Stomach (tissue), 4 donors: ENCODE measurements at regions not wholly inside any gene's neighbourhood (a gene's known extent, or its start where the extent isn't known, plus 50 kb on each side); places are given as distances from the start of the nearest gene placed in this dataset.

Experiments used
- EP300 ChIP-seq: sonication (generic); formaldehyde crosslinking; IDR thresholded peaks from one replicate; pipeline ENCODE4 v1.6.1; 2017; ENCODE audit warnings: antibody characterized with exemption
- POLR2A ChIP-seq, 4 donors: fragments of 450-650 bp; IDR thresholded peaks; one replicate each; pipeline ENCODE4 v1.6.1; 2016; ENCODE audit warnings: antibody characterized with exemption in 4 of 4, control low read depth in 2 of 4, mild to moderate bottlenecking in 1 of 4, moderate library complexity in 1 of 4
- POLR2AphosphoS5 ChIP-seq, 3 donors: sonication (generic); formaldehyde crosslinking; IDR thresholded peaks; one replicate each; pipeline ENCODE4 v1.6.1; 2016; ENCODE audit warnings: antibody characterized with exemption in 3 of 3
- TF ChIP-seq, protein P1 (sequence below), 7 experiments: fragments of 450-650 bp in 4 of 7; fragments of 200-600 bp in 3 of 7; sonication (generic) in 3 of 7; IDR thresholded peaks; one replicate each; pipeline ENCODE4 v1.5.1; 2016 to 2019; ENCODE audit warnings: antibody characterized with exemption in 7 of 7, control low read depth in 2 of 7, mild to moderate bottlenecking in 1 of 7

DNA sequence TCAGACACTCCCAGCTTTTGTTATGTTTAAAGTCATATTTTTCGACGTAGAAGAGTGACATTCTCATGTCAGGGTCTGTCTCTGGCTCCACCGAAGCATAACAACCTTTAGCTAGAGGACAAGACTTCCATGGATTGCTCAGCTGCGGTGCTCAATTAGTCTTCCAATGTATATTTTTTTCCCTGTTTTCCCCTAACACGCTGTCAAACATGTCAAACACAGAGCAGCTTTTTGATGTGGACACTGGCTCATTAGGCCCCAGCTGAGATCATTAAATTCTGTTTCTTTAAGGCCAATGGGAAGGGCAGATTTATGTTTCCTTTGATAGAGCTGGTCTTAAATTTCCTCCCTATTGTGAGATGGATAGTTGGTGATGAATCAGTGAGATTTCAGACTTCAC, 525.4 kb downstream of the PIK3C3 start:
- TF ChIP-seq, protein P1, sequence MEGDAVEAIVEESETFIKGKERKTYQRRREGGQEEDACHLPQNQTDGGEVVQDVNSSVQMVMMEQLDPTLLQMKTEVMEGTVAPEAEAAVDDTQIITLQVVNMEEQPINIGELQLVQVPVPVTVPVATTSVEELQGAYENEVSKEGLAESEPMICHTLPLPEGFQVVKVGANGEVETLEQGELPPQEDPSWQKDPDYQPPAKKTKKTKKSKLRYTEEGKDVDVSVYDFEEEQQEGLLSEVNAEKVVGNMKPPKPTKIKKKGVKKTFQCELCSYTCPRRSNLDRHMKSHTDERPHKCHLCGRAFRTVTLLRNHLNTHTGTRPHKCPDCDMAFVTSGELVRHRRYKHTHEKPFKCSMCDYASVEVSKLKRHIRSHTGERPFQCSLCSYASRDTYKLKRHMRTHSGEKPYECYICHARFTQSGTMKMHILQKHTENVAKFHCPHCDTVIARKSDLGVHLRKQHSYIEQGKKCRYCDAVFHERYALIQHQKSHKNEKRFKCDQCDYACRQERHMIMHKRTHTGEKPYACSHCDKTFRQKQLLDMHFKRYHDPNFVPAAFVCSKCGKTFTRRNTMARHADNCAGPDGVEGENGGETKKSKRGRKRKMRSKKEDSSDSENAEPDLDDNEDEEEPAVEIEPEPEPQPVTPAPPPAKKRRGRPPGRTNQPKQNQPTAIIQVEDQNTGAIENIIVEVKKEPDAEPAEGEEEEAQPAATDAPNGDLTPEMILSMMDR (IDR thresholded peaks at IDR 0.05) = no peak
- TF ChIP-seq POLR2A (IDR thresholded peaks at IDR 0.05) (no peak), POLR2AphosphoS5 (IDR thresholded peaks at IDR 0.05) (no peak), EP300 (no peak)
